Tibial artery (tissue), 4 donors: ENCODE measurements at regions not wholly inside any gene's neighbourhood (a gene's known extent, or its start where the extent isn't known, plus 50 kb on each side); places are given as distances from the start of the nearest gene placed in this dataset.

Experiments
- DNase-seq, 2 donors: peaks; one replicate each; pipeline ENCODE4 v3.0.0-alpha.2; 2019
- H3K27ac ChIP-seq, 2 donors: fragments of 200-600 bp; sonication (generic) in 1 of 2; 1 replicate in 1 of 2; 2 replicates in 1 of 2; pipeline ENCODE4 v1.5.1; 2018 to 2019; ENCODE audit warnings: mild to moderate bottlenecking in 1 of 2
- H3K27me3 ChIP-seq, 2 donors: fragments of 200-600 bp; sonication (generic) in 1 of 2; one replicate each; pipeline versions ENCODE4 v1.5.1 to v1.6.0; 2016 to 2019
- H3K36me3 ChIP-seq, 3 donors: fragments of 200-600 bp; sonication (generic) in 2 of 3; one replicate each; pipeline ENCODE4 v1.5.1; 2016 to 2019; ENCODE audit warnings: mild to moderate bottlenecking in 2 of 3
- H3K4me1 ChIP-seq, 4 donors: fragments of 200-600 bp; sonication (generic) in 2 of 4; 1 replicate in 3 of 4; 2 replicates in 1 of 4; pipeline ENCODE4 v1.5.1; 2016 to 2019
- H3K4me3 ChIP-seq, 2 donors: fragments of 200-600 bp; sonication (generic) in 1 of 2; 1 replicate in 1 of 2; 2 replicates in 1 of 2; pipeline ENCODE4 v1.5.1; 2018 to 2019; ENCODE audit warnings: mild to moderate bottlenecking in 2 of 2
- H3K9me3 ChIP-seq, 3 donors: fragments of 200-600 bp; sonication (generic) in 1 of 3; one replicate each; pipeline ENCODE4 v1.5.1; 2016 to 2019
- intact Hi-C: fragments of 100-400 bp; cut with DNase I; formaldehyde crosslinking; loops from one replicate; pipeline ENCODE4 v1.15.0; 2023; ENCODE audit warnings: low total_unique reads
- TF ChIP-seq, protein P1 (sequence below), 2 experiments: fragments of 200-600 bp in 1 of 2; fragments of 450-650 bp in 1 of 2; IDR thresholded peaks; one replicate each; pipeline ENCODE4 v1.5.1; 2017 to 2019; ENCODE audit warnings: antibody characterized with exemption in 2 of 2, mild to moderate bottlenecking in 1 of 2, moderate library complexity in 1 of 2

DNA sequence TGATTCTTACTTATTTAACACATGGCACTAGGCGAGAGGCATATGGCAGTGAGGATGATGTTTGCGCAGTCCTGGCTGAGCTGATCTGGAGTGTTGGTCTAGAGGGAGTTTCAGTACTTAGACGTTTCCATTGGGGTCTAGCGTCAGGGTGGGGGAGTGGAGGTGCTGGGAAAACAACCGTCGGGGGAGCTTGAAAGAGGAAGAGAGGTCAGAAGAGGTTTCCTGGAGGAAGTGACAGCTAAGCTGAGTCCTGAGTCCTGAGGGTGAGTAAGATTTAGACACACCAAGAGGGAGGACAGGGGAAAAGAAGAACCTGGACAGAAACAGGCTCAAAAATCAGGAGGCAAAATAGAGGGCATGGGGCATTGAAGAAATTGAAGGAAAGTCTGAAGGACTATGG, 81.4 kb downstream of the ALOX5AP start:
- TF ChIP-seq, protein P1, sequence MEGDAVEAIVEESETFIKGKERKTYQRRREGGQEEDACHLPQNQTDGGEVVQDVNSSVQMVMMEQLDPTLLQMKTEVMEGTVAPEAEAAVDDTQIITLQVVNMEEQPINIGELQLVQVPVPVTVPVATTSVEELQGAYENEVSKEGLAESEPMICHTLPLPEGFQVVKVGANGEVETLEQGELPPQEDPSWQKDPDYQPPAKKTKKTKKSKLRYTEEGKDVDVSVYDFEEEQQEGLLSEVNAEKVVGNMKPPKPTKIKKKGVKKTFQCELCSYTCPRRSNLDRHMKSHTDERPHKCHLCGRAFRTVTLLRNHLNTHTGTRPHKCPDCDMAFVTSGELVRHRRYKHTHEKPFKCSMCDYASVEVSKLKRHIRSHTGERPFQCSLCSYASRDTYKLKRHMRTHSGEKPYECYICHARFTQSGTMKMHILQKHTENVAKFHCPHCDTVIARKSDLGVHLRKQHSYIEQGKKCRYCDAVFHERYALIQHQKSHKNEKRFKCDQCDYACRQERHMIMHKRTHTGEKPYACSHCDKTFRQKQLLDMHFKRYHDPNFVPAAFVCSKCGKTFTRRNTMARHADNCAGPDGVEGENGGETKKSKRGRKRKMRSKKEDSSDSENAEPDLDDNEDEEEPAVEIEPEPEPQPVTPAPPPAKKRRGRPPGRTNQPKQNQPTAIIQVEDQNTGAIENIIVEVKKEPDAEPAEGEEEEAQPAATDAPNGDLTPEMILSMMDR (IDR thresholded peaks at IDR 0.05), result no peak
- DNase-seq, result no peak
- no peaks in the 10 kb centered on the region for H3K9me3 ChIP-seq
- intact Hi-C loops, result no loop called here
- peaks cover 0 to 12% (median 0%) of the 10 kb centered on the region in 4 donors for H3K4me1 ChIP-seq
- H3K27me3 ChIP-seq, result no peaks in the 10 kb centered on the region
- H3K27ac ChIP-seq, result no peak overlapping the region
- H3K4me3 ChIP-seq, result no peak overlapping the region
- H3K36me3 ChIP-seq, result no peaks in the 10 kb centered on the region

DNA sequence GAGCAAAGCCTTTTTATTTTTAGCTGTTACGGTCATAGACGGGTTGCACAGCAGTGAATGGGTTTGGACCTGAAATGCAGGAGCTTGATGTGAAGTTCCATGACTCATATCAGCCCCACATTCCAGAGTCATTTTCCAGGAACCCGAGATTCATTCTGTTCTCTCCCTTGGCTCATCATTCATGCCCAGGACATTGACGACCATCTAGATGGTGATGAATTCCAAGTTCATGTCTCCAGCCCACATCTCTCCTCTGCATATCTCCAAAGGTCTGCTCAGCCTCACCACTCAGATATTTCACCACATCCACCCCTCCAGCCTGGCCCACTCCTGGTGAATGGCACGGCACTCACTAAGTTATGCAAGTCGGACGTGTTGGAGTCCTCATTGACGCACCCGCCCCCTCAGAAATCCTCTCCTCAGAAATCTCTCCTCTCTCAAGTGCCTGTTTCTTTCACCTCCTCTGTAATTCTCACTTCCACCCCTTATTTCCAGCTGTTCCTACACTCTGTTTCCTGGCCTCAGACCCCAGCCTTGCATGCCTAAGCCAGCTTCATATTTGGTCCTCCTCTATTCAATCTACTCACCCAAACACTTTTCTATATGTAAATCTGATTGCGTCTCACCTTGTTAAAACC, 83.1 kb downstream of the ALOX5AP start:
- Histone ChIP-seq H3K27me3 (no peaks in the 10 kb centered on the region), H3K9me3 (no peaks in the 10 kb centered on the region), H3K4me1 (peaks cover 0 to 12% (median 0%) of the 10 kb centered on the region in 4 donors), H3K36me3 (no peaks in the 10 kb centered on the region), H3K27ac (peak overlapping the region in 1 of 2 donors; percentile 12), H3K4me3 (no peak overlapping the region)
- DNase-seq, result peak; percentile 79 to 85
- TF ChIP-seq, protein P1 (IDR thresholded peaks at IDR 0.05), result no peak
- intact Hi-C loops, result no loop called here

DNA sequence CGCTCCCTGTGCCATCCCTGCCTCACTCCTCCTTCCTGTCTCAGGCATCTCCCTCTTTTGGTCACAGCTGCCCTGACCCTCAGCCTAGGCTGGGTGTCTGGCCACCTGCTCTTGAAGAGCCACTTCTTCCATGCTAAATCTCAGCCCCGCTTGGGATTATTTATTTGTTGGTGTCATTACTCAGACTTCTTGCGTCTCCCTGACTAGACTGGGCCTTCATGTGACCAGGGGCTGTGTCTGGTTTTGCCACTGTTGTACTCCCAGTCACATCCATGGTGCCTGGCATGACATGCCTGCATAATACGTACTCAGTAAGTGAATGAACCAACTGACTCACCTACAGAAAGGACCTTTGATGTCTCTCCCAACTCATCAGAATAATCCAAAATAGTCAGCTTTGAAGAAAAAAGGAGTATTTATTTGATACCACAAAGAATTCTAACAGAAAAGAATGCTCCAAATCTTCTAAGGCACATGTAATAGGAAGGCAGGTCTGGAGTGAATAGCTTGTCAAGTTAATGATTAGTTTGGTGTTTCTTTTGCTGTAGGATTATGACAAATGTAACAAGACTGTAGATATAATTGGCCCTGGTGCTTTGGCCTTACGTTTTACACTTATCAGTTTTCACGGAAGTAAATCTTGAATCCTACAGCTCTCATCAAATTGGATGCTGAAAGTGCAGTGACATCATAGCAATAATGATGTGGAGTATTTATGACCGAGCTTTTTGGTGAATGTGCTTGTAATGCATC, 84.0 kb downstream of the ALOX5AP start:
- Histone ChIP-seq H3K27me3 (no peaks in the 10 kb centered on the region), H3K4me1 (peaks cover 0 to 12% (median 0%) of the 10 kb centered on the region in 4 donors), H3K9me3 (no peaks in the 10 kb centered on the region), H3K27ac (peak overlapping the region in 1 of 2 donors; percentile 12), H3K4me3 (no peak overlapping the region), H3K36me3 (no peaks in the 10 kb centered on the region)
- intact Hi-C loops, result no loop called here
- TF ChIP-seq, protein P1 (IDR thresholded peaks at IDR 0.05), result no peak
- no peak for DNase-seq

- intact Hi-C loops, result no loop called here
- H3K27ac ChIP-seq, result no peak overlapping the region
Measured at GRCh38 chr13:30821421-30821820, 84.7 kb upstream of the MEDAG start.

DNA sequence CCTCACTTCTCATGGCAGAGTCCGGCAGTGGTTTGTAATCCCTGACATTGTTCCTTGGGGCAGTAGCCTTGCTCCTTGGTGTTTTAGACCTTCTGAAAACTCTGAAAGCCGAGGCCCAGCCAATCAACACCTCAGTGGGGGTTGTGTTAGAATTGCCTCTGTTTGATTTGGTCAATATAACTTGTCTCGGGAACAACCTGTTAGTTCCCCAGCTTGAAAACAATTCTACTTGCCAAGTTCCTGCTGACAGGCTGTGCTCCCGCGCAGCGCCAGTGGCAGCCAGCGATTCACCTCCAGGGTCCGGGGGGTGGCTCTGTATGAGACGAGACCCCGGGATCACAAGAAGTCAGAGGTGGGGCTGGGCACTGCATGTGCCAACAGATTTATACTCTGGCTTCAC, 81.4 kb upstream of the MEDAG start:
- no peak overlapping the region for H3K4me3 ChIP-seq
- no peaks in the 10 kb centered on the region for H3K36me3 ChIP-seq
- H3K9me3 ChIP-seq, result no peaks in the 10 kb centered on the region
- no peak for DNase-seq
- intact Hi-C loops, result no loop called here
- TF ChIP-seq, protein P1 (IDR thresholded peaks at IDR 0.05), result no peak
- H3K4me1 ChIP-seq, result no peaks in the 10 kb centered on the region
- no peaks in the 10 kb centered on the region for H3K27me3 ChIP-seq
- H3K27ac ChIP-seq, result no peak overlapping the region

More at GRCh38 chr13:30821421-30821820, 84.7 kb upstream of the MEDAG start:
- Histone ChIP-seq H3K9me3 (no peaks in the 10 kb centered on the region), H3K27me3 (no peaks in the 10 kb centered on the region), H3K4me1 (peaks cover 0 to 12% (median 0%) of the 10 kb centered on the region in 4 donors), H3K36me3 (no peaks in the 10 kb centered on the region), H3K4me3 (no peak overlapping the region)
- DNase-seq, result no peak
- TF ChIP-seq, protein P1 (IDR thresholded peaks at IDR 0.05), result no peak
